Central memory CD8-positive, alpha-beta T cell (primary cell): ENCODE measurements at regions not wholly inside any gene's neighbourhood (a gene's known extent, or its start where the extent isn't known, plus 50 kb on each side); places are given as distances from the start of the nearest gene placed in this dataset.

Experiments used
- ATAC-seq: fragments of 150-1000 bp; cut with Tn5 transposase; replicated peaks from 2 replicates; pipeline ENCODE4 v1.10.0; 2022; ENCODE audit warnings: mild to moderate bottlenecking, moderate FRiP score, moderate number of reproducible peaks; ENCODE audit not compliant: poor library complexity, severe bottlenecking; ENCODE audit errors: extremely low read depth
- DNase-seq, 2 donors: peaks; one replicate each; pipeline ENCODE4 v3.0.0; 2021; ENCODE audit warnings: low spot score in 2 of 2
- H3K27ac Mint-ChIP-seq: one replicate; pipeline ENCODE4 v1.8.0; 2022; ENCODE audit warnings: low read depth, mild to moderate bottlenecking, moderate library complexity, mixed read lengths
- H3K27me3 Mint-ChIP-seq: one replicate; pipeline ENCODE4 v1.8.0; 2022; ENCODE audit warnings: mixed read lengths
- H3K36me3 Mint-ChIP-seq: one replicate; pipeline ENCODE4 v1.8.0; 2022; ENCODE audit warnings: mild to moderate bottlenecking, moderate library complexity, mixed read lengths; ENCODE audit not compliant: insufficient read depth
- H3K4me1 Mint-ChIP-seq: one replicate; pipeline ENCODE4 v1.8.0; 2022; ENCODE audit warnings: mixed read lengths
- H3K4me3 Mint-ChIP-seq: one replicate; pipeline ENCODE4 v1.8.0; 2022; ENCODE audit warnings: mild to moderate bottlenecking, moderate library complexity, mixed read lengths
- H3K9me3 Mint-ChIP-seq: one replicate; pipeline ENCODE4 v1.8.0; 2022; ENCODE audit warnings: mixed read lengths

- Mint-ChIP-seq H3K27ac (no peak overlapping the region), H3K9me3 (no peaks in the 10 kb centered on the region), H3K27me3 (no peaks in the 10 kb centered on the region), H3K4me3 (no peak overlapping the region), H3K4me1 (no peaks in the 10 kb centered on the region), H3K36me3 (no peaks in the 10 kb centered on the region)
- DNase-seq (no peak), ATAC-seq (no peak)
Measured at GRCh38 chr1:208772891-208773290, 528.7 kb upstream of the PLXNA2 start.

GRCh38 chr1:208775841-208776240 lies 531.7 kb upstream of the PLXNA2 start:
- H3K9me3 Mint-ChIP-seq = no peaks in the 10 kb centered on the region
- H3K4me3 Mint-ChIP-seq = no peak overlapping the region
- no peaks in the 10 kb centered on the region for H3K4me1 Mint-ChIP-seq
- ATAC-seq = no peak
- H3K36me3 Mint-ChIP-seq = no peaks in the 10 kb centered on the region
- no peak overlapping the region for H3K27ac Mint-ChIP-seq
- H3K27me3 Mint-ChIP-seq = no peaks in the 10 kb centered on the region
- DNase-seq = no peak

- no peaks in the 10 kb centered on the region for H3K9me3 Mint-ChIP-seq
- no peak for ATAC-seq
- no peak overlapping the region for H3K4me3 Mint-ChIP-seq
- no peaks in the 10 kb centered on the region for H3K36me3 Mint-ChIP-seq
- DNase-seq = no peak
- H3K27me3 Mint-ChIP-seq = no peaks in the 10 kb centered on the region
- no peaks in the 10 kb centered on the region for H3K4me1 Mint-ChIP-seq
- no peak overlapping the region for H3K27ac Mint-ChIP-seq
Measured at GRCh38 chr1:208778417-208778816, 534.2 kb upstream of the PLXNA2 start.

GRCh38 chr1:208781391-208782045 lies 537.3 kb upstream of the PLXNA2 start:
- Mint-ChIP-seq H3K4me3 (no peak overlapping the region), H3K27me3 (no peaks in the 10 kb centered on the region), H3K36me3 (no peaks in the 10 kb centered on the region), H3K4me1 (no peaks in the 10 kb centered on the region), H3K27ac (no peak overlapping the region), H3K9me3 (no peaks in the 10 kb centered on the region)
- ATAC-seq = no peak
- DNase-seq = no peak

GRCh38 chr1:208782186-208782585 lies 538.0 kb upstream of the PLXNA2 start:
- no peaks in the 10 kb centered on the region for H3K9me3 Mint-ChIP-seq
- no peaks in the 10 kb centered on the region for H3K36me3 Mint-ChIP-seq
- no peaks in the 10 kb centered on the region for H3K4me1 Mint-ChIP-seq
- peaks cover 6% of the 10 kb centered on the region for H3K27me3 Mint-ChIP-seq
- DNase-seq (no peak), ATAC-seq (no peak)
- H3K27ac Mint-ChIP-seq = no peak overlapping the region
- no peak overlapping the region for H3K4me3 Mint-ChIP-seq

GRCh38 chr1:208785629-208786028 lies 541.4 kb upstream of the PLXNA2 start:
- H3K36me3 Mint-ChIP-seq = no peaks in the 10 kb centered on the region
- no peaks in the 10 kb centered on the region for H3K4me1 Mint-ChIP-seq
- peaks cover 11% of the 10 kb centered on the region for H3K27me3 Mint-ChIP-seq

GRCh38 chr1:208787219-208787618 lies 543.0 kb upstream of the PLXNA2 start:
- Mint-ChIP-seq H3K4me1 (no peaks in the 10 kb centered on the region), H3K9me3 (no peaks in the 10 kb centered on the region), H3K4me3 (no peak overlapping the region), H3K36me3 (no peaks in the 10 kb centered on the region), H3K27me3 (peaks cover 11% of the 10 kb centered on the region), H3K27ac (no peak overlapping the region)
- DNase-seq (no peak), ATAC-seq (no peak)

More at GRCh38 chr1:208785629-208786028, 541.4 kb upstream of the PLXNA2 start:
- no peak for DNase-seq
- H3K9me3 Mint-ChIP-seq = no peaks in the 10 kb centered on the region
- H3K4me3 Mint-ChIP-seq = no peak overlapping the region
- no peak for ATAC-seq
- H3K27ac Mint-ChIP-seq = no peak overlapping the region

GRCh38 chr1:208788013-208788540 lies 543.9 kb upstream of the PLXNA2 start:
- no peak overlapping the region for H3K4me3 Mint-ChIP-seq
- H3K27me3 Mint-ChIP-seq = peaks cover 11% of the 10 kb centered on the region
- H3K4me1 Mint-ChIP-seq = no peaks in the 10 kb centered on the region
- DNase-seq (no peak), ATAC-seq (no peak)
- H3K36me3 Mint-ChIP-seq = no peaks in the 10 kb centered on the region
- H3K27ac Mint-ChIP-seq = no peak overlapping the region
- H3K9me3 Mint-ChIP-seq = no peaks in the 10 kb centered on the region

- Mint-ChIP-seq H3K9me3 (no peaks in the 10 kb centered on the region), H3K36me3 (no peaks in the 10 kb centered on the region), H3K4me3 (no peak overlapping the region), H3K27ac (no peak overlapping the region), H3K4me1 (no peaks in the 10 kb centered on the region), H3K27me3 (peaks cover 11% of the 10 kb centered on the region)
- DNase-seq = no peak
- no peak for ATAC-seq
Measured at GRCh38 chr1:208791456-208791855, 547.3 kb upstream of the PLXNA2 start.

GRCh38 chr1:208793861-208794345 lies 549.7 kb upstream of the PLXNA2 start:
- DNase-seq = no peak
- no peak for ATAC-seq
- Mint-ChIP-seq H3K4me1 (no peaks in the 10 kb centered on the region), H3K36me3 (no peaks in the 10 kb centered on the region), H3K27ac (no peak overlapping the region), H3K9me3 (no peaks in the 10 kb centered on the region), H3K4me3 (no peak overlapping the region), H3K27me3 (no peaks in the 10 kb centered on the region)

- ATAC-seq = no peak
- no peak for DNase-seq
- Mint-ChIP-seq H3K4me1 (no peaks in the 10 kb centered on the region), H3K4me3 (no peak overlapping the region), H3K27ac (no peak overlapping the region), H3K27me3 (peaks cover 13% of the 10 kb centered on the region), H3K9me3 (no peaks in the 10 kb centered on the region), H3K36me3 (peaks cover 1% of the 10 kb centered on the region)
Measured at GRCh38 chr1:208799186-208799585, 555.0 kb upstream of the PLXNA2 start.

- ATAC-seq (no peak), DNase-seq (no peak)
- peaks cover 13% of the 10 kb centered on the region for H3K27me3 Mint-ChIP-seq
- H3K4me3 Mint-ChIP-seq = no peak overlapping the region
- H3K27ac Mint-ChIP-seq = no peak overlapping the region
- peaks cover 1% of the 10 kb centered on the region for H3K36me3 Mint-ChIP-seq
- H3K4me1 Mint-ChIP-seq = no peaks in the 10 kb centered on the region
- no peaks in the 10 kb centered on the region for H3K9me3 Mint-ChIP-seq
Measured at GRCh38 chr1:208803011-208803811, 559.0 kb upstream of the PLXNA2 start.
